ENCODE measurements at regions not wholly inside any gene's neighbourhood (a gene's known extent, or its start where the extent isn't known, plus 50 kb on each side); places are given as distances from the start of the nearest gene placed in this dataset.

DNA sequence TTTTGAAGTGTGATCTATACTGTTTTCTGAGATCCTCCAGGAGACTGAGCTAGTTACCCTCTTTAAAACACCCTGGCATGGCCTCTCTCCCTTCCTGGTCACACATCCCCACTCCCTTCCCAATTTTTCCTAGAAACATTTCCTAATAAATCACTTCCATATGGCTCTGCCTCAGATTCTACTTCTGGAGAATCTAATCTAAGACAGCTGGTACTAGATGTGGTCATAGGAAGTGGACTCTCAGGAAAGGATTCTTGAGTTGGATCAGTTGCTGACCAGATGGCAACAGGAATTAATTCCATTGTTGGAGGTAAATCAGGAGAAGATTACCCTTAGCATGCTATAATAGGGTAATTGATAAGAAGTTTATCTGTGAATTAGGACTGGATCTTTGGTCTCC is 310.5 kb downstream of the SATB2 start:
- no peaks in the 10 kb centered on the region for H3K79me2 ChIP-seq (ENCODE audit: control insufficient read depth, insufficient read depth, low read length)
- no peak overlapping the region for H3K4me2 ChIP-seq (replicated peaks; ENCODE audit: low read depth, low read length, poor library complexity, severe bottlenecking)
- no peaks in the 10 kb centered on the region for H3K27me3 ChIP-seq (replicated peaks in 1 of 4; ENCODE audit: control extremely low read depth in 1 of 4, control insufficient read depth in 3 of 4, insufficient read depth in 4 of 4, low read length in 3 of 4)
- ChIA-PET CTCF (no interaction called here), POLR2A (no interaction called here)
- H3K4me1 ChIP-seq (ENCODE audit: control insufficient read depth in 2 of 2, insufficient read depth in 2 of 2, low read length in 2 of 2): no peaks in the 10 kb centered on the region
- no peaks in the 10 kb centered on the region for H4K20me1 ChIP-seq (ENCODE audit: control insufficient read depth, insufficient read depth, low read length, poor library complexity, severe bottlenecking)
- ATAC-seq (ENCODE audit: low read depth): no peak
- H3K27ac ChIP-seq (ENCODE audit: low read length in 2 of 2): no peak overlapping the region
- intact Hi-C loops (cut with micrococcal nuclease): no loop called here
- peaks cover 2% of the 10 kb centered on the region for H3K9me3 Mint-ChIP-seq (ENCODE audit: insufficient read depth)
- H2AFZ ChIP-seq (ENCODE audit: insufficient read depth, low read depth, low read length, poor library complexity, severe bottlenecking): no peak overlapping the region
- H3K4me3 Mint-ChIP-seq: no peak overlapping the region
- no peaks in the 10 kb centered on the region for H3K36me3 ChIP-seq (replicated peaks in 1 of 2; ENCODE audit: control extremely low read depth in 1 of 2, control insufficient read depth in 1 of 2, extremely low read depth in 1 of 2, insufficient read depth in 2 of 2, low read length in 1 of 2)
- no peak for TF ChIP-seq EZH2 (IDR thresholded peaks at IDR 0.05; ENCODE audit: borderline replicate concordance, insufficient read depth, low read depth, low read length, poor library complexity, severe bottlenecking)
- TF ChIP-seq, protein P1, sequence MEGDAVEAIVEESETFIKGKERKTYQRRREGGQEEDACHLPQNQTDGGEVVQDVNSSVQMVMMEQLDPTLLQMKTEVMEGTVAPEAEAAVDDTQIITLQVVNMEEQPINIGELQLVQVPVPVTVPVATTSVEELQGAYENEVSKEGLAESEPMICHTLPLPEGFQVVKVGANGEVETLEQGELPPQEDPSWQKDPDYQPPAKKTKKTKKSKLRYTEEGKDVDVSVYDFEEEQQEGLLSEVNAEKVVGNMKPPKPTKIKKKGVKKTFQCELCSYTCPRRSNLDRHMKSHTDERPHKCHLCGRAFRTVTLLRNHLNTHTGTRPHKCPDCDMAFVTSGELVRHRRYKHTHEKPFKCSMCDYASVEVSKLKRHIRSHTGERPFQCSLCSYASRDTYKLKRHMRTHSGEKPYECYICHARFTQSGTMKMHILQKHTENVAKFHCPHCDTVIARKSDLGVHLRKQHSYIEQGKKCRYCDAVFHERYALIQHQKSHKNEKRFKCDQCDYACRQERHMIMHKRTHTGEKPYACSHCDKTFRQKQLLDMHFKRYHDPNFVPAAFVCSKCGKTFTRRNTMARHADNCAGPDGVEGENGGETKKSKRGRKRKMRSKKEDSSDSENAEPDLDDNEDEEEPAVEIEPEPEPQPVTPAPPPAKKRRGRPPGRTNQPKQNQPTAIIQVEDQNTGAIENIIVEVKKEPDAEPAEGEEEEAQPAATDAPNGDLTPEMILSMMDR (IDR thresholded peaks at IDR 0.05): no peak
- H3K27me3 Mint-ChIP-seq: no peaks in the 10 kb centered on the region
- DNase-seq: no peak
- no peak overlapping the region for H3K27ac Mint-ChIP-seq
- no peaks in the 10 kb centered on the region for H3K4me1 Mint-ChIP-seq
- H3K9ac ChIP-seq (ENCODE audit: low read length): no peak overlapping the region
- no peaks in the 10 kb centered on the region for H3K9me3 ChIP-seq (ENCODE audit: control extremely low read depth in 1 of 3, control insufficient read depth in 2 of 3, insufficient read depth in 1 of 3, low read length in 2 of 3)
- no peak overlapping the region for H3K4me3 ChIP-seq (ENCODE audit: control extremely low read depth in 1 of 5, extremely low read depth in 1 of 5, insufficient read depth in 1 of 5, low read depth in 2 of 5, low read length in 4 of 5)

GRCh38 chr2:199144546-199144945 is 313.2 kb downstream of the SATB2 start:
- Histone ChIP-seq H3K4me3 (ENCODE audit: control extremely low read depth in 1 of 5, extremely low read depth in 1 of 5, insufficient read depth in 1 of 5, low read depth in 2 of 5, low read length in 4 of 5) (no peak overlapping the region), H3K9ac (ENCODE audit: low read length) (no peak overlapping the region), H3K4me1 (ENCODE audit: control insufficient read depth in 2 of 2, insufficient read depth in 2 of 2, low read length in 2 of 2) (no peaks in the 10 kb centered on the region), H3K79me2 (ENCODE audit: control insufficient read depth, insufficient read depth, low read length) (no peaks in the 10 kb centered on the region), H3K27ac (ENCODE audit: low read length in 2 of 2) (no peak overlapping the region), H3K4me2 (replicated peaks; ENCODE audit: low read depth, low read length, poor library complexity, severe bottlenecking) (no peak overlapping the region), H3K27me3 (replicated peaks in 1 of 4; ENCODE audit: control extremely low read depth in 1 of 4, control insufficient read depth in 3 of 4, insufficient read depth in 4 of 4, low read length in 3 of 4) (no peaks in the 10 kb centered on the region), H4K20me1 (ENCODE audit: control insufficient read depth, insufficient read depth, low read length, poor library complexity, severe bottlenecking) (no peaks in the 10 kb centered on the region), H2AFZ (ENCODE audit: insufficient read depth, low read depth, low read length, poor library complexity, severe bottlenecking) (no peak overlapping the region), H3K9me3 (ENCODE audit: control extremely low read depth in 1 of 3, control insufficient read depth in 2 of 3, insufficient read depth in 1 of 3, low read length in 2 of 3) (peaks cover 0 to 8% (median 0%) of the 10 kb centered on the region in 3 donors), H3K36me3 (replicated peaks in 1 of 2; ENCODE audit: control extremely low read depth in 1 of 2, control insufficient read depth in 1 of 2, extremely low read depth in 1 of 2, insufficient read depth in 2 of 2, low read length in 1 of 2) (no peaks in the 10 kb centered on the region)
- DNase-seq (no peak), ATAC-seq (ENCODE audit: low read depth) (no peak)
- Mint-ChIP-seq H3K27me3 (no peaks in the 10 kb centered on the region), H3K4me3 (no peak overlapping the region), H3K9me3 (ENCODE audit: insufficient read depth) (peaks cover 2% of the 10 kb centered on the region), H3K4me1 (no peaks in the 10 kb centered on the region), H3K27ac (no peak overlapping the region)
- CTCF ChIA-PET: interaction anchor here (0.6 to 0.7 kb wide), 2 partner anchors 13 to 217 kb away, joined by 3 read pairs; no protein-coding TSS in a partner anchor
- intact Hi-C loops (cut with micrococcal nuclease): no loop called here
- TF ChIP-seq, protein P1 (IDR thresholded peaks at IDR 0.05): no peak
- TF ChIP-seq EZH2 (IDR thresholded peaks at IDR 0.05; ENCODE audit: borderline replicate concordance, insufficient read depth, low read depth, low read length, poor library complexity, severe bottlenecking): no peak
- POLR2A ChIA-PET: no interaction called here
